Erythroblast (primary cell): ENCODE measurements at regions not wholly inside any gene's neighbourhood (a gene's known extent, or its start where the extent isn't known, plus 50 kb on each side); places are given as distances from the start of the nearest gene placed in this dataset.

Source experiments
- GATA1 ChIP-seq: IDR thresholded peaks from 2 replicates; pipeline ENCODE4 v1.6.1; 2011; ENCODE audit warnings: low read depth, mild to moderate bottlenecking, control low read depth, low read length, moderate library complexity
- POLR2A ChIP-seq: IDR thresholded peaks from 2 replicates; pipeline ENCODE4 v1.6.1; 2011; ENCODE audit warnings: mild to moderate bottlenecking, low read length

DNA sequence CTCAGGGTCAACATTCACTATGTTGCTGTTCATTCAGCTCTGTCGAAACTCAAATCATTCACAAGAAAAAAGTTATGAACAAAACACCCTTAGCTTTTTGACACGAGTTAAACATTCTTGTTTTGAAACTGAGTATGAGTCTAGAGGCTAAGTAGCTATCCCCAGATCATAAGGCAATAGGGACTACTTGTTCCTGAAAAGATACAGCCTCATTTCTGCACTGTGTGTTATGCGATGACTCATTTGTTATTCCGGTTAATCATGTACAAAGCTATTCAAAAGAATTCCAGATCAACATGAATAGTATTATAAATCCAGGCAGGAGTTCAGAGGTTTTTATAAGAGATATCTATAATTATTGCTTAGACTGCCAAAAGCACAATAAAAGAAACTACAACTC is 908.0 kb downstream of the QKI start:
- no peak for TF ChIP-seq POLR2A
- no peak for TF ChIP-seq GATA1
